Mesodermal cell (in vitro differentiated cells): ENCODE measurements at regions not wholly inside any gene's neighbourhood (a gene's known extent, or its start where the extent isn't known, plus 50 kb on each side); places are given as distances from the start of the nearest gene placed in this dataset.
"Not testable (repeated sequence)": the region's sequence is repeated elsewhere in the genome, so short reads cannot be mapped to it uniquely, and the experiment has no call there.

Experiments
- H3K27ac ChIP-seq: 2 replicates; pipeline ENCODE4 v1.7.0; 2013; ENCODE audit warnings: mild to moderate bottlenecking, low read depth, low read length, moderate library complexity; ENCODE audit not compliant: severe bottlenecking
- H3K36me3 ChIP-seq: 2 replicates; pipeline ENCODE4 v1.7.1; 2013; ENCODE audit warnings: mild to moderate bottlenecking, low read length, moderate library complexity; ENCODE audit not compliant: control insufficient read depth, insufficient read depth
- H3K4me1 ChIP-seq: one replicate; pipeline ENCODE4 v1.7.1; 2013; ENCODE audit warnings: mild to moderate bottlenecking, low read length; ENCODE audit not compliant: insufficient read depth, control insufficient read depth, poor library complexity, severe bottlenecking
- H3K4me3 ChIP-seq: 2 replicates; pipeline ENCODE4 v1.7.0; 2013; ENCODE audit warnings: low read length, control low read depth, mild to moderate bottlenecking; ENCODE audit not compliant: insufficient read depth, poor library complexity, severe bottlenecking; ENCODE audit errors: extremely low read depth
- H3K9me3 ChIP-seq: 2 replicates; pipeline ENCODE4 v1.7.1; 2013; ENCODE audit warnings: mild to moderate bottlenecking, low read length, moderate library complexity; ENCODE audit not compliant: control insufficient read depth
- WGBS, 2 experiments: methylation state at CpG; one replicate each; pipeline ENCODE4 v1.1.5; 2013; ENCODE audit warnings: missing lambda C conversion rate in 2 of 2; ENCODE audit not compliant: insufficient coverage in 2 of 2; 5-methylcytosine and 5-hydroxymethylcytosine counted together

- Histone ChIP-seq H3K9me3 (no peaks in the 10 kb centered on the region), H3K36me3 (no peaks in the 10 kb centered on the region), H3K27ac (no peak overlapping the region), H3K4me3 (no peak overlapping the region), H3K4me1 (peaks cover 5% of the 10 kb centered on the region)
- 100% methylated on average over 2 of the region's 3 CpGs for WGBS, 2 experiments
Observed at GRCh38 chr12:75865315-75865714, 166.3 kb downstream of the PHLDA1 start.

GRCh38 chr12:75864161-75864560, 167.4 kb downstream of the PHLDA1 start:
- H3K36me3 ChIP-seq = no peaks in the 10 kb centered on the region
- no peak overlapping the region for H3K4me3 ChIP-seq
- no peak overlapping the region for H3K27ac ChIP-seq
- peaks cover 5% of the 10 kb centered on the region for H3K4me1 ChIP-seq
- H3K9me3 ChIP-seq = no peaks in the 10 kb centered on the region

GRCh38 chr12:75863533-75863932, 168.0 kb downstream of the PHLDA1 start:
- WGBS, 2 experiments = 92 to 96% methylated on average over 3 to 4 of the region's 7 CpGs
- Histone ChIP-seq H3K4me1 (peaks cover 5% of the 10 kb centered on the region), H3K27ac (no peak overlapping the region), H3K4me3 (no peak overlapping the region), H3K9me3 (no peaks in the 10 kb centered on the region), H3K36me3 (no peaks in the 10 kb centered on the region)

- H3K4me3 ChIP-seq = no peak overlapping the region
- peaks cover 5% of the 10 kb centered on the region for H3K4me1 ChIP-seq
- H3K27ac ChIP-seq = peak overlapping the region; percentile 30
- 100% methylated on average over 1 of the region's 2 CpGs; no CpG with 5 or more reads in 1 of the 2 experiments for WGBS, 2 experiments
- no peaks in the 10 kb centered on the region for H3K9me3 ChIP-seq
- no peaks in the 10 kb centered on the region for H3K36me3 ChIP-seq
Observed at GRCh38 chr12:75862692-75863471, 168.7 kb downstream of the PHLDA1 start.

- Histone ChIP-seq H3K36me3 (no peaks in the 10 kb centered on the region), H3K27ac (no peak overlapping the region), H3K4me1 (peaks cover 5% of the 10 kb centered on the region), H3K9me3 (no peaks in the 10 kb centered on the region), H3K4me3 (no peak overlapping the region)
- 57 to 86% methylated on average over 1 to 2 of the region's 2 CpGs for WGBS, 2 experiments
Observed at GRCh38 chr12:75859868-75860267, 171.7 kb downstream of the PHLDA1 start.

GRCh38 chr12:75856235-75856634, 175.3 kb downstream of the PHLDA1 start:
- H3K36me3 ChIP-seq = no peaks in the 10 kb centered on the region
- no peaks in the 10 kb centered on the region for H3K9me3 ChIP-seq
- H3K27ac ChIP-seq = no peak overlapping the region
- H3K4me3 ChIP-seq = no peak overlapping the region
- peaks cover 19% of the 10 kb centered on the region for H3K4me1 ChIP-seq
- 100% methylated on average over 1 of the region's 1 CpG; no CpG with 5 or more reads in 1 of the 2 experiments for WGBS, 2 experiments

GRCh38 chr12:75855360-75855759, 176.2 kb downstream of the PHLDA1 start:
- no peaks in the 10 kb centered on the region for H3K9me3 ChIP-seq
- H3K36me3 ChIP-seq = no peaks in the 10 kb centered on the region
- WGBS, 2 experiments = no CpG with 5 or more reads among the region's 2 CpGs
- H3K4me1 ChIP-seq = peaks cover 24% of the 10 kb centered on the region
- H3K4me3 ChIP-seq = no peak overlapping the region
- H3K27ac ChIP-seq = no peak overlapping the region

- Histone ChIP-seq H3K4me3 (no peak overlapping the region), H3K36me3 (no peaks in the 10 kb centered on the region), H3K27ac (no peak overlapping the region), H3K9me3 (no peaks in the 10 kb centered on the region), H3K4me1 (peaks cover 24% of the 10 kb centered on the region)
- WGBS, 2 experiments = 89 to 95% methylated on average over 2 to 3 of the region's 4 CpGs
Observed at GRCh38 chr12:75854681-75855309, 176.8 kb downstream of the PHLDA1 start.

GRCh38 chr12:75854137-75854536, 177.4 kb downstream of the PHLDA1 start:
- peaks cover 24% of the 10 kb centered on the region for H3K4me1 ChIP-seq
- WGBS, 2 experiments = 100% methylated on average over 1 of the region's 5 CpGs
- H3K4me3 ChIP-seq, H3K27ac ChIP-seq, H3K36me3 ChIP-seq, H3K9me3 ChIP-seq: not testable (repeated sequence)

- no peaks in the 10 kb centered on the region for H3K36me3 ChIP-seq
- no peak overlapping the region for H3K27ac ChIP-seq
- H3K4me3 ChIP-seq = no peak overlapping the region
- peaks cover 24% of the 10 kb centered on the region for H3K4me1 ChIP-seq
- H3K9me3 ChIP-seq = no peaks in the 10 kb centered on the region
- 85% methylated on average over 2 of the region's 2 CpGs; no CpG with 5 or more reads in 1 of the 2 experiments for WGBS, 2 experiments
Observed at GRCh38 chr12:75853626-75854025, 177.9 kb downstream of the PHLDA1 start.

- 20 to 82% methylated on average over 1 of the region's 2 CpGs for WGBS, 2 experiments
Observed at GRCh38 chr12:75852956-75853355, 178.6 kb downstream of the PHLDA1 start.

More at GRCh38 chr12:75852956-75853355, 178.6 kb downstream of the PHLDA1 start:
- no peaks in the 10 kb centered on the region for H3K36me3 ChIP-seq
- peaks cover 29% of the 10 kb centered on the region for H3K4me1 ChIP-seq
- no peak overlapping the region for H3K27ac ChIP-seq
- H3K4me3 ChIP-seq = no peak overlapping the region
- H3K9me3 ChIP-seq = no peaks in the 10 kb centered on the region
